Hepatocyte (in vitro differentiated cells): ENCODE measurements at regions not wholly inside any gene's neighbourhood (a gene's known extent, or its start where the extent isn't known, plus 50 kb on each side); places are given as distances from the start of the nearest gene placed in this dataset.

Experiments
- DNase-seq: peaks from one replicate; pipeline ENCODE4 v3.0.0-alpha.2; 2016; ENCODE audit warnings: low spot score
- H2AFZ ChIP-seq: fragments of 200-600 bp; sonication (generic); 2 replicates; pipeline ENCODE4 v1.6.0; 2016; ENCODE audit warnings: antibody characterized with exemption, mild to moderate bottlenecking
- H3K27ac ChIP-seq: fragments of 200-600 bp; sonication (generic); 2 replicates; pipeline ENCODE4 v1.5.1; 2016; ENCODE audit warnings: mild to moderate bottlenecking
- H3K27me3 ChIP-seq: fragments of 200-600 bp; sonication (generic); 2 replicates; pipeline ENCODE4 v1.6.1; 2016
- H3K36me3 ChIP-seq: fragments of 200-600 bp; sonication (generic); replicated peaks from 2 replicates; pipeline ENCODE4 v1.5.1; 2016; ENCODE audit warnings: low read depth; ENCODE audit not compliant: insufficient read depth
- H3K4me1 ChIP-seq: fragments of 200-600 bp; sonication (generic); 2 replicates; pipeline ENCODE4 v1.5.1; 2016; ENCODE audit warnings: mild to moderate bottlenecking, moderate library complexity; ENCODE audit not compliant: insufficient read depth
- H3K4me2 ChIP-seq: fragments of 200-600 bp; sonication (generic); 2 replicates; pipeline ENCODE4 v1.6.0; 2016
- H3K4me3 ChIP-seq: fragments of 200-600 bp; sonication (generic); 2 replicates; pipeline ENCODE4 v1.5.1; 2016; ENCODE audit warnings: mild to moderate bottlenecking
- H3K79me2 ChIP-seq: fragments of 200-600 bp; sonication (generic); 2 replicates; pipeline ENCODE4 v1.6.0; 2017; ENCODE audit warnings: mild to moderate bottlenecking
- H3K9me2 ChIP-seq: fragments of 200-600 bp; sonication (generic); replicated peaks from 2 replicates; pipeline ENCODE4 v1.6.0; 2017; ENCODE audit warnings: mild to moderate bottlenecking; ENCODE audit not compliant: insufficient read depth
- H3K9me3 ChIP-seq: fragments of 200-600 bp; sonication (generic); 2 replicates; pipeline ENCODE4 v1.5.1; 2016; ENCODE audit warnings: low read depth, mild to moderate bottlenecking
- H4K20me1 ChIP-seq: fragments of 200-600 bp; sonication (generic); 2 replicates; pipeline ENCODE4 v1.6.0; 2016; ENCODE audit warnings: mild to moderate bottlenecking; ENCODE audit not compliant: insufficient read depth, poor library complexity, severe bottlenecking
- EZH2 ChIP-seq: fragments of 200-600 bp; sonication (generic); IDR thresholded peaks from 2 replicates; pipeline ENCODE4 v1.6.1; 2016; ENCODE audit warnings: antibody characterized with exemption, mild to moderate bottlenecking, borderline replicate concordance
- EZH2phosphoT487 ChIP-seq: fragments of 200-600 bp; sonication (generic); IDR thresholded peaks from one replicate; pipeline ENCODE4 v1.6.1; 2018; ENCODE audit warnings: antibody characterized with exemption, mild to moderate bottlenecking, low read depth, moderate library complexity; ENCODE audit not compliant: unreplicated experiment, severe bottlenecking
- WGBS: methylation state at CpG from one replicate; pipeline ENCODE4 v1.1.6; 2016; ENCODE audit warnings: low lambda C conversion rate; ENCODE audit errors: missing lambda C conversion rate; 5-methylcytosine and 5-hydroxymethylcytosine counted together
- TF ChIP-seq, protein P1 (sequence below): fragments of 200-600 bp; sonication (generic); IDR thresholded peaks from 2 replicates; pipeline ENCODE4 v1.5.1; 2016; ENCODE audit warnings: antibody characterized with exemption, mild to moderate bottlenecking; ENCODE audit not compliant: poor library complexity

DNA sequence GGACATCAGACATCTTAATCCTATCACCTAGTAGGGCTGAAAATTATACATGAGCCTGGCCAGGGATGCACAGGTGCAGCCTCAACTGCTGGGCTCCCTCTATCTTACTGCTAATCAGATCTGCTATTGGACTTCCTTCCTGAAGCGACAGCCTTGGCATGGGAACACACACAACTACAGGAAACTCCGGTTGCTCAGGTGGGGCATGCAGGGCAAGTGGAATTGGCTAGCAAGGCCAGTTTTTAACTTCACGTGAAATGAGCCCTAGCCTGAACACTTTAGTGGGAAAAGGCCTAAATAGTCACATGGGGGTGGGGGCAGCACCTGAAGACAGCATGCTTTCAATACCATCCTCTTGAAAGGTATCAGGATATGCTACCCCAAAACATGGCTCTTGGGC is 147.9 kb upstream of the NCKAP5 start:
- DNase-seq = no peak
- Histone ChIP-seq H3K27ac (no peak overlapping the region), H3K9me3 (no peaks in the 10 kb centered on the region), H3K4me2 (no peak overlapping the region), H3K9me2 (no peaks in the 10 kb centered on the region), H3K36me3 (no peaks in the 10 kb centered on the region), H3K27me3 (no peaks in the 10 kb centered on the region), H3K4me3 (no peak overlapping the region), H3K79me2 (no peaks in the 10 kb centered on the region), H3K4me1 (no peaks in the 10 kb centered on the region), H2AFZ (no peak overlapping the region), H4K20me1 (no peaks in the 10 kb centered on the region)
- TF ChIP-seq EZH2phosphoT487 = no peak
- TF ChIP-seq, protein P1, sequence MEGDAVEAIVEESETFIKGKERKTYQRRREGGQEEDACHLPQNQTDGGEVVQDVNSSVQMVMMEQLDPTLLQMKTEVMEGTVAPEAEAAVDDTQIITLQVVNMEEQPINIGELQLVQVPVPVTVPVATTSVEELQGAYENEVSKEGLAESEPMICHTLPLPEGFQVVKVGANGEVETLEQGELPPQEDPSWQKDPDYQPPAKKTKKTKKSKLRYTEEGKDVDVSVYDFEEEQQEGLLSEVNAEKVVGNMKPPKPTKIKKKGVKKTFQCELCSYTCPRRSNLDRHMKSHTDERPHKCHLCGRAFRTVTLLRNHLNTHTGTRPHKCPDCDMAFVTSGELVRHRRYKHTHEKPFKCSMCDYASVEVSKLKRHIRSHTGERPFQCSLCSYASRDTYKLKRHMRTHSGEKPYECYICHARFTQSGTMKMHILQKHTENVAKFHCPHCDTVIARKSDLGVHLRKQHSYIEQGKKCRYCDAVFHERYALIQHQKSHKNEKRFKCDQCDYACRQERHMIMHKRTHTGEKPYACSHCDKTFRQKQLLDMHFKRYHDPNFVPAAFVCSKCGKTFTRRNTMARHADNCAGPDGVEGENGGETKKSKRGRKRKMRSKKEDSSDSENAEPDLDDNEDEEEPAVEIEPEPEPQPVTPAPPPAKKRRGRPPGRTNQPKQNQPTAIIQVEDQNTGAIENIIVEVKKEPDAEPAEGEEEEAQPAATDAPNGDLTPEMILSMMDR = no peak
- no peak for TF ChIP-seq EZH2
- 85% methylated on average over 3 of the region's 3 CpGs for WGBS

DNA sequence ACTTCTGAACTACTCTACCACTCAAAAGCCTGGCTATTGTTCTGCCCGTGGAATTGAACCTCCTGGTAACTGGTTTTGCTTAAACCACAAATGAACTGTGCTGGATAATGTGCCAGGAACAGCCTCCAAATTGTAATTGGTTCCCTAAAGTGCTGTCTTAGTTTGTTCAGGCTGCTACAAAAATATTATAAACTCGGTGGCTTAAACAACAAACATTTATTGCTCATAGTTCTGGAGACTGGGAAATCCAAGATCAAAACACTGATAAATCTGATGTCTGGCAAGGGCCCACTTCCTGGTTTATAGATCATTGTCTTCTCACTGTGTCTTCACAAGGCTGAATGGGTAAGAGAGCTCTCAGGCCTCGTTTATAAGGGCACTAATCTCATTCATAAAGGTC is 149.2 kb upstream of the NCKAP5 start:
- no peak overlapping the region for H3K4me3 ChIP-seq
- DNase-seq = no peak
- no peak overlapping the region for H3K4me2 ChIP-seq
- no peak overlapping the region for H2AFZ ChIP-seq
- TF ChIP-seq EZH2 (no peak), EZH2phosphoT487 (no peak)
- TF ChIP-seq, protein P1 = no peak
- no peaks in the 10 kb centered on the region for H3K9me3 ChIP-seq
- no peak overlapping the region for H3K27ac ChIP-seq
- no peaks in the 10 kb centered on the region for H3K36me3 ChIP-seq
- no peaks in the 10 kb centered on the region for H4K20me1 ChIP-seq
- no peaks in the 10 kb centered on the region for H3K79me2 ChIP-seq
- WGBS = 61% methylated on average over 3 of the region's 3 CpGs
- H3K9me2 ChIP-seq = no peaks in the 10 kb centered on the region
- H3K27me3 ChIP-seq = no peaks in the 10 kb centered on the region
- H3K4me1 ChIP-seq = no peaks in the 10 kb centered on the region

DNA sequence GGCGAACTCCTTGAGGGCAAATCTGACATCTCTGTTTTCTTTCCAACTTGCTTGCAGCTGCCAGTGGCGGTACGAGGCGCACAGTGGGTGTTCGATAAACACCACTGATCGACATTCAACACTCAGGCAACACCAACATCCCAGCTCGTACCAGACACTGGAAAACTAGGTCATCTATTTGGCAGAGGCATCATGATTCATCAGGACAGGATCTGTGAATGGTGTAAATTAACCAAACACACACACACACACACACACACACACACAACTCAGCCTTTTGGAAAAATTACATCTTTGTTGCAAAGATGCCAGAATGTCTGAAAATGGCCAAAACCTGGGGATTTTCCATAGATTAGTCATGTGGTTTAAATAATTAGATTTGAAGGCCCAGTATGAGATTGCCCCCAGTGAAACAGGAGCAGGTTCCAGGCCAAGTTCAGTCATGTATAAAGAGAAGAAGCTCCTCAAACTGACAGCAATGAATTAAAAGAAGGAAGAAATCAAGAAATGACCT is 150.5 kb upstream of the NCKAP5 start:
- H2AFZ ChIP-seq = no peak overlapping the region
- no peaks in the 10 kb centered on the region for H3K36me3 ChIP-seq
- no peak overlapping the region for H3K4me2 ChIP-seq
- H4K20me1 ChIP-seq = no peaks in the 10 kb centered on the region
- no peaks in the 10 kb centered on the region for H3K79me2 ChIP-seq
- no peaks in the 10 kb centered on the region for H3K9me2 ChIP-seq
- TF ChIP-seq EZH2phosphoT487 (no peak), EZH2 (no peak)
- TF ChIP-seq, protein P1 = no peak
- no peak overlapping the region for H3K4me3 ChIP-seq
- DNase-seq = no peak
- WGBS = 91% methylated on average over 7 of the region's 7 CpGs
- H3K27me3 ChIP-seq = no peaks in the 10 kb centered on the region
- H3K27ac ChIP-seq = no peak overlapping the region
- H3K9me3 ChIP-seq = no peaks in the 10 kb centered on the region
- H3K4me1 ChIP-seq = no peaks in the 10 kb centered on the region

DNA sequence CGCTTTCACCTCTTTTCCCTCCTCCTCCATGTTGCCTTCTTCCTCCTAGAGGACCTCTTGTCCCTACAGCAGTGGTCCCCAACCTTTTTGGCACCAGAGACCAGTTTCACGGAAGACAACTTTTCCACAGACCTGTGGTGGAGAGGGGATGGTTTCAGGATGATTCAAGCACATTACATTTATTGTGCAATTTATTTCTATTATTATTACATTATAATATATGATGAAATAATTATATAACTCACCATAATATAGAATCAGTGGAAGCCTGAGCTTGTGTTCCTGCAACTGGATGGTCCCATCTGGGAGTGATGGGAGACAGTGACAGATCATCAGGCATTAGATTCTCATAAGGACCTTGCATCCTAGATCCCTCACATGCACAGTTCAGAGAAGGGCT is 152.2 kb upstream of the NCKAP5 start:
- no peaks in the 10 kb centered on the region for H4K20me1 ChIP-seq
- H2AFZ ChIP-seq = no peak overlapping the region
- 95% methylated on average over 2 of the region's 2 CpGs for WGBS
- no peaks in the 10 kb centered on the region for H3K9me3 ChIP-seq
- no peaks in the 10 kb centered on the region for H3K9me2 ChIP-seq
- H3K4me3 ChIP-seq = no peak overlapping the region
- no peak overlapping the region for H3K4me2 ChIP-seq
- no peak overlapping the region for H3K27ac ChIP-seq
- H3K27me3 ChIP-seq = no peaks in the 10 kb centered on the region
- TF ChIP-seq, protein P1 = no peak
- TF ChIP-seq EZH2 = no peak
- TF ChIP-seq EZH2phosphoT487 = no peak
- DNase-seq = no peak
- no peaks in the 10 kb centered on the region for H3K4me1 ChIP-seq
- H3K79me2 ChIP-seq = no peaks in the 10 kb centered on the region
- no peaks in the 10 kb centered on the region for H3K36me3 ChIP-seq
